Parathyroid adenoma (tissue), 2 donors: ENCODE measurements at regions not wholly inside any gene's neighbourhood (a gene's known extent, or its start where the extent isn't known, plus 50 kb on each side); places are given as distances from the start of the nearest gene placed in this dataset.
"Not testable (repeated sequence)": the region's sequence is repeated elsewhere in the genome, so short reads cannot be mapped to it uniquely, and the experiment has no call there.

ENCODE experiments used
- H2AFZ ChIP-seq: fragments of 300-600 bp; sonication (generic); one replicate; pipeline ENCODE4 v1.7.0; 2017; ENCODE audit warnings: antibody characterized with exemption, mild to moderate bottlenecking
- H3K27ac ChIP-seq: fragments of 300-600 bp; sonication (generic); one replicate; pipeline ENCODE4 v1.7.0; 2017
- H3K27me3 ChIP-seq: fragments of 300-600 bp; sonication (generic); one replicate; pipeline ENCODE4 v1.7.0; 2017; ENCODE audit warnings: low read length; ENCODE audit not compliant: control insufficient read depth, insufficient read depth
- H3K36me3 ChIP-seq: fragments of 300-600 bp; sonication (generic); one replicate; pipeline ENCODE4 v1.7.0; 2017; ENCODE audit warnings: low read length; ENCODE audit not compliant: control insufficient read depth, insufficient read depth
- H3K4me1 ChIP-seq: fragments of 300-600 bp; sonication (generic); one replicate; pipeline ENCODE4 v1.7.0; 2017; ENCODE audit warnings: control low read depth
- H3K4me2 ChIP-seq: fragments of 300-600 bp; sonication (generic); one replicate; pipeline ENCODE4 v1.7.0; 2017; ENCODE audit warnings: low read length
- H3K4me3 ChIP-seq: fragments of 300-600 bp; sonication (generic); one replicate; pipeline ENCODE4 v1.7.0; 2017; ENCODE audit warnings: low read depth, low read length
- H3K79me2 ChIP-seq: fragments of 300-600 bp; sonication (generic); one replicate; pipeline ENCODE4 v1.7.0; 2017; ENCODE audit warnings: control low read depth
- H3K9ac ChIP-seq: fragments of 300-600 bp; sonication (generic); one replicate; pipeline ENCODE4 v1.7.0; 2017; ENCODE audit warnings: mild to moderate bottlenecking
- H3K9me3 ChIP-seq: fragments of 300-600 bp; sonication (generic); one replicate; pipeline ENCODE4 v1.7.0; 2017; ENCODE audit warnings: low read length; ENCODE audit not compliant: control insufficient read depth
- TF ChIP-seq, protein P1 (sequence below): fragments of 300-600 bp; sonication (generic); IDR thresholded peaks from one replicate; pipeline ENCODE4 v1.7.0; 2017; ENCODE audit warnings: antibody characterized with exemption, mild to moderate bottlenecking
- donor health status: primary hyperparathyroidism.

DNA sequence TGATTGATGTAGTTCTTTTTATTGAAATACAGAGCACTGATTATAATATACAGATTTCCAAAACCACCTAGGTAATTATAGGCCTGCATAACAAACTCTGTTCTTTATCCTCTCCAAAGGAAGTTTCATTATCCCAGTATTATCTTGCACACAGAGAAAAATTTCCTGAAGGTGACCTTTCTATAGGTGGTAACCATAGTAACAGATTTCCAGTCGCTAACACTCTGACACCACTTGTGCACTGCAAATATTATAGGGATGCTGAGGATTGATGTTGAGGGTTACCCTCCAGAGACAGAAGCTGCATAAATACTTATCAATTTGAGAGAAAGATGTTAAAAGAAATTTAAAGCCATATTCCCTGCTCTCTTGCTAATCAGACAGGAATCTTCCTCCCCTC lies 274.5 kb upstream of the NRSN1 start:
- Histone ChIP-seq H3K4me1 (no peaks in the 10 kb centered on the region), H3K9me3 (no peaks in the 10 kb centered on the region), H3K27me3 (no peaks in the 10 kb centered on the region), H3K36me3 (no peaks in the 10 kb centered on the region), H3K9ac (no peak overlapping the region), H3K27ac (no peak overlapping the region), H2AFZ (no peak overlapping the region), H3K4me3 (no peak overlapping the region), H3K79me2 (no peaks in the 10 kb centered on the region), H3K4me2 (no peak overlapping the region)
- TF ChIP-seq, protein P1, sequence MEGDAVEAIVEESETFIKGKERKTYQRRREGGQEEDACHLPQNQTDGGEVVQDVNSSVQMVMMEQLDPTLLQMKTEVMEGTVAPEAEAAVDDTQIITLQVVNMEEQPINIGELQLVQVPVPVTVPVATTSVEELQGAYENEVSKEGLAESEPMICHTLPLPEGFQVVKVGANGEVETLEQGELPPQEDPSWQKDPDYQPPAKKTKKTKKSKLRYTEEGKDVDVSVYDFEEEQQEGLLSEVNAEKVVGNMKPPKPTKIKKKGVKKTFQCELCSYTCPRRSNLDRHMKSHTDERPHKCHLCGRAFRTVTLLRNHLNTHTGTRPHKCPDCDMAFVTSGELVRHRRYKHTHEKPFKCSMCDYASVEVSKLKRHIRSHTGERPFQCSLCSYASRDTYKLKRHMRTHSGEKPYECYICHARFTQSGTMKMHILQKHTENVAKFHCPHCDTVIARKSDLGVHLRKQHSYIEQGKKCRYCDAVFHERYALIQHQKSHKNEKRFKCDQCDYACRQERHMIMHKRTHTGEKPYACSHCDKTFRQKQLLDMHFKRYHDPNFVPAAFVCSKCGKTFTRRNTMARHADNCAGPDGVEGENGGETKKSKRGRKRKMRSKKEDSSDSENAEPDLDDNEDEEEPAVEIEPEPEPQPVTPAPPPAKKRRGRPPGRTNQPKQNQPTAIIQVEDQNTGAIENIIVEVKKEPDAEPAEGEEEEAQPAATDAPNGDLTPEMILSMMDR: no peak

DNA sequence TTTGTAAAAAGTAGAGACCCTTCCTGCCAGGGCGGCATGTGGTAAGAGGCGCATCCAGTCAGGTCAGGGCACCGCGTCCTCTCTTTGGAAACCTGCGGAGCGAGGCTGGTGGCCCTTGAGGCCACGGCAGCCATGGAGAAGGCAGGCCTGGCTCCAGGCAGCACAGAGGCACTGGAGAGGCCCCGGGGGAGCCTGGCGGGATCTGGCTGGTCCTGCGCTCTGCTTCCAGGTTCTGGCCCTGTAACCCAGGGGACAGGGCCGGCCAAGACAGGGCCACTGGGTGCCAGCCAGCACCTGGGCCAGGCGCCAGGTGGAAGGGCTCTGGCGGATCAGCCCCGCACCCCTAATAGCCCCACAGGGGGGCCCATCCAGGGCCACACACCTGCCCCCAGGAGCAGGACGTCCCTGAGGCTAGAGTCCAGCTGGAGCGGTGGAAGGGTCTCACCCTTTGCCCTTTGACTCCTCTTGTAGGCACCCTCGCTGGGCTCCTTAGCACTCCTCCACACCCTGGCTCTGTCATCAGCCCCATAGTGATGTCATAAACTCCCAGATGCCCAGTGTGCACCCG lies 272.4 kb upstream of the NRSN1 start:
- not testable (repeated sequence) for H3K4me1 ChIP-seq, H3K4me2 ChIP-seq, H3K36me3 ChIP-seq, H3K27me3 ChIP-seq, H2AFZ ChIP-seq, H3K9ac ChIP-seq, H3K79me2 ChIP-seq, H3K27ac ChIP-seq, H3K4me3 ChIP-seq, H3K9me3 ChIP-seq

DNA sequence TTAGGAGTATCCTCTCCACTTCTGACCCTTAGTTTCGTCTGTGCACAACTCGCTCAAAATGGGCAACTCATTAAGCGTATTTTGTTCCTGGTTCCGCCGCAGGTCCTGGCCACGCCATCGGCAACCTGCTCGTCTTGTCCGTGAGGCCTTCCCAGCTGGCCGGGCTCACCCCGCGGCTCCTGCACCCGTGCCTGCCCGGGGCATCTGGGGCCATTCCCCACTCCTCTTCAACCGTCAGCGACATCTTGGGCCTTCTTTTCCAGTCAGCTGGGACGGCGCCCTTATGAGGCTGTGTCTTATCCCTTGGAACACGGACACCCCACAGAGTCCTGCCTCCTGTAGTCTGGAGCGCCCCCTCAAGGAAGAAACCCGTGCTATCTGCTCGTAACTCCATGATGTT lies 271.9 kb upstream of the NRSN1 start:
- H3K9ac ChIP-seq, H3K4me3 ChIP-seq, H3K9me3 ChIP-seq, H3K27me3 ChIP-seq, H3K4me2 ChIP-seq, H3K4me1 ChIP-seq, H3K36me3 ChIP-seq, H3K27ac ChIP-seq, H2AFZ ChIP-seq, H3K79me2 ChIP-seq: not testable (repeated sequence)

DNA sequence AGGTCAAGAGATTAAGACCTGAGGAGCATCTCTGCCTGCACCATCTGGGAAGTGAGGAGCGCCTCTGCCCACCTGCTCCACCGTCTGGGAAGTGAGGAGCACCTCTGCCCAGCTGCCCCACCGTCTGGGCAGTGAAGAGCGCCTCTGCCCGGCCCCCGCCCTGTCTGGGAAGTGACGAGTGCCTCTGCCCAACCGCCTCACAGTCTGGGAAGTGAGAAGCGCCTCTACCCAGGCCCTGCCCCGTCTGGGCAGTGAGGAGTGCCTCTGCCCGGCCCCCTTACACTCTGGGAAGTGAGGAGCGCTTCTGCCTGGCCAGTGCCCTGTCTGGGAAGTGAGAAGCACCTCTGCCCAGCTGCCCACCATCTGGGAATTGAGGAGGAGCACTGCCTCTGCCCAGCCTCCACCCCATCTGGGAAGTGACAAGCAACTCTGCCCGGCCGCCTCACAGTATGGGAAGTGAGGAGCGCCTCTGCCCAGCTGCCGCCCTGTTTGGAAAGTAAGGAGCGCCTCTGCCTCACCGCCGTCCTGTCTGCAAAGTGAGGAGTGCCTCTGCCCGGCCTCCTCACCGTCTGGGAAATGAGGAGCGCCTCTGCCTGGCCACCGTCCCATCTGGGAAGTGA lies 270.4 kb upstream of the NRSN1 start:
- TF ChIP-seq, protein P1: no peak
- no peaks in the 10 kb centered on the region for H3K79me2 ChIP-seq
- H3K36me3 ChIP-seq: no peaks in the 10 kb centered on the region
- no peak overlapping the region for H3K4me2 ChIP-seq
- no peaks in the 10 kb centered on the region for H3K9me3 ChIP-seq
- no peaks in the 10 kb centered on the region for H3K4me1 ChIP-seq
- H3K27me3 ChIP-seq: no peaks in the 10 kb centered on the region
- H3K27ac ChIP-seq: no peak overlapping the region
- H2AFZ ChIP-seq: no peak overlapping the region
- no peak overlapping the region for H3K4me3 ChIP-seq
- H3K9ac ChIP-seq: no peak overlapping the region

DNA sequence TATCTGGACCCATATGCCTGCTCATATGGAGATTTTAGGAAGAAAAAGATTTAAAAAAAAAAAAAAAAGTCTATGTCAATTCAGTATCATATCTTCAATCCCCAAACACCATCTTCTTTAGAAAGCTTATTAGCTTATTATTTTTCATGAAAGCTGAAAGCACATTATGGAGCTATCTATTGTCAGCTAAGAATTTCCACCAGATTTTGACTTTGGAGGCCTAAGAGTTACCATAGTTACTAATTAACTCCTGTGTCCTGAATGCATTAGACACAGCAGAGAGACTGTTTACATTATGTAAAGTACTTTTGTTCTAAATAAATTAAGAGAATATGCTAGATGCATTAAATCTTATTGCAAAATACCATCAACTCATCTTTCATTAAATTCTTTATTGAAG lies 255.5 kb upstream of the NRSN1 start:
- Histone ChIP-seq H3K9me3 (no peaks in the 10 kb centered on the region), H3K27ac (no peak overlapping the region), H3K27me3 (no peaks in the 10 kb centered on the region), H3K4me2 (no peak overlapping the region), H2AFZ (no peak overlapping the region), H3K79me2 (no peaks in the 10 kb centered on the region), H3K36me3 (no peaks in the 10 kb centered on the region), H3K4me3 (no peak overlapping the region), H3K9ac (no peak overlapping the region), H3K4me1 (no peaks in the 10 kb centered on the region)
- TF ChIP-seq, protein P1: no peak

DNA sequence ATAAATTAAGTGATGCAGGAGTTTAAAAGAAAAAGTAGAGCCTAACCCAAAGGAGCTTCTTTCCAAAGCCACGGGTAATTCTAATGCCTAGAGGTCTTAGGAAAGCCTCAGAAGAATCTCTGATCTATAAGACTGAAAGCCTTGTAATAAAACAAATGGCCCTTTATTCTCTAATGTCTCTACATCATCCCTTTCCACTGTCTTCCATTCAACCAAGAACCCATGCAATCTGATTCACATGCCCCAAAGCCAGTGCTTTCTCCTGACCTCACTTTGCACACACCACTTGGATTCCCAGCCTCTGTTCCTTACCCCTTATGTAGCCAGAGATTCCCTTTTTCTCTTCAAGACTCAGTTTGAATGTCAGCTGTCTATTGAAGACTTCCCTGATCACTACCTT lies 252.9 kb upstream of the NRSN1 start:
- no peaks in the 10 kb centered on the region for H3K9me3 ChIP-seq
- no peak overlapping the region for H2AFZ ChIP-seq
- TF ChIP-seq, protein P1: no peak
- no peaks in the 10 kb centered on the region for H3K36me3 ChIP-seq
- no peaks in the 10 kb centered on the region for H3K79me2 ChIP-seq
- H3K27me3 ChIP-seq: no peaks in the 10 kb centered on the region
- H3K27ac ChIP-seq: no peak overlapping the region
- H3K4me2 ChIP-seq: no peak overlapping the region
- no peak overlapping the region for H3K4me3 ChIP-seq
- no peaks in the 10 kb centered on the region for H3K4me1 ChIP-seq
- no peak overlapping the region for H3K9ac ChIP-seq
